AG09309 (cell line): ENCODE measurements at regions not wholly inside any gene's neighbourhood (a gene's known extent, or its start where the extent isn't known, plus 50 kb on each side); places are given as distances from the start of the nearest gene placed in this dataset.

Experiments
- DNase-seq: peaks from one replicate; pipeline ENCODE4 v3.0.0-alpha.2; 2010; ENCODE audit warnings: low read depth
- H3K4me3 ChIP-seq: 2 replicates; pipeline ENCODE4 v1.5.1; 2011; ENCODE audit warnings: mild to moderate bottlenecking, low read depth, low read length, moderate library complexity; ENCODE audit not compliant: control insufficient read depth
- TF ChIP-seq, protein P1 (sequence below): IDR thresholded peaks from 2 replicates; pipeline ENCODE4 v1.5.1; 2011; ENCODE audit warnings: mild to moderate bottlenecking, low read depth, low read length, inconsistent platforms; ENCODE audit not compliant: insufficient read depth, control insufficient read depth; ENCODE audit errors: missing control alignments

DNA sequence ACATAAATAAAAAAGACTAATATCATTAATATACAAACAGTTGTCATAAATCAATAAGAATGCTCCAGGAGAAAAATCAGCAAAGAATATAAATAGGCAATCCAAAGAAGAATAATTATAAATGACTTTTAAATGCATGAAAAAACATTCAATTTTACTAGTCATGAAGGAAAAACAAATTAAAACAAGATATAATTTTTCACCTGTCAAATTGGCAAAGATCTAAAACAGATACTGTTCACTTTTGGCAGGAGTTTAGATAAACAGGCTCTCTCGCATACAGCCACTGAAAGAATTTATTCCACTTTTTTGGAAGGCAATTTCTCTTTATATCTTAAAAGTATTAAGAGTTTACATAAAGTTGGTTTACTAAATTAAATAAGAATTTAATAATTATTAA is 176.8 kb upstream of the SETBP1 start:
- H3K4me3 ChIP-seq = no peak overlapping the region
- TF ChIP-seq, protein P1, sequence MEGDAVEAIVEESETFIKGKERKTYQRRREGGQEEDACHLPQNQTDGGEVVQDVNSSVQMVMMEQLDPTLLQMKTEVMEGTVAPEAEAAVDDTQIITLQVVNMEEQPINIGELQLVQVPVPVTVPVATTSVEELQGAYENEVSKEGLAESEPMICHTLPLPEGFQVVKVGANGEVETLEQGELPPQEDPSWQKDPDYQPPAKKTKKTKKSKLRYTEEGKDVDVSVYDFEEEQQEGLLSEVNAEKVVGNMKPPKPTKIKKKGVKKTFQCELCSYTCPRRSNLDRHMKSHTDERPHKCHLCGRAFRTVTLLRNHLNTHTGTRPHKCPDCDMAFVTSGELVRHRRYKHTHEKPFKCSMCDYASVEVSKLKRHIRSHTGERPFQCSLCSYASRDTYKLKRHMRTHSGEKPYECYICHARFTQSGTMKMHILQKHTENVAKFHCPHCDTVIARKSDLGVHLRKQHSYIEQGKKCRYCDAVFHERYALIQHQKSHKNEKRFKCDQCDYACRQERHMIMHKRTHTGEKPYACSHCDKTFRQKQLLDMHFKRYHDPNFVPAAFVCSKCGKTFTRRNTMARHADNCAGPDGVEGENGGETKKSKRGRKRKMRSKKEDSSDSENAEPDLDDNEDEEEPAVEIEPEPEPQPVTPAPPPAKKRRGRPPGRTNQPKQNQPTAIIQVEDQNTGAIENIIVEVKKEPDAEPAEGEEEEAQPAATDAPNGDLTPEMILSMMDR = no peak
- no peak for DNase-seq

DNA sequence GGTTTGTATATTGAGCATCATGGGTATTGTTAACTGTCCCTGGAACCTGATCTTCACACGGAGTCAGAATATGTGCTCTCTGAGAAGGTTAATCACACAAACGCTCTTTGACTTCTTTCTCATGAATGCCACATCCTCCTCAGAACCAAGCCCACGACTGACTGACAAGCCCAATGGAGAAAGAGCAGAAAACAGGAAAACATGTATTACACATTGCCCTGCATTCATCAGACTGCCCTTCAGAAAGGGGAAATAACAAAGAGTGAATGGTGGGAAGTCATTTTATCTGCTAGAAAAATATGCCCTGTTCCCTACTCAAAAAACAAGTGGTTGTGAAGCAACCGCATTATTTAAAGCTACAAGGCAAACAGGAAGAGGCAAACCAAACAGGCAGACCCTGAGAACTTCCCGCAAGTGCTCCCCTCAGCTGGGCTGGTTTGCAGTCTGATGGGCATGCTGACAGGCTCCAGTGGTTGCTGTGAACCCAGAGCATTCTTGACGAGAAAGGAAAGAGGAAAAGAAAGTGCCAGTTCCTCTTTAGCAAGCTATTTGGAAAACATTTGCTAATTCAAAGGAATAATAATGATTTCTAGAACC is 172.9 kb upstream of the SETBP1 start:
- DNase-seq = no peak
- TF ChIP-seq, protein P1 = no peak
- no peak overlapping the region for H3K4me3 ChIP-seq

DNA sequence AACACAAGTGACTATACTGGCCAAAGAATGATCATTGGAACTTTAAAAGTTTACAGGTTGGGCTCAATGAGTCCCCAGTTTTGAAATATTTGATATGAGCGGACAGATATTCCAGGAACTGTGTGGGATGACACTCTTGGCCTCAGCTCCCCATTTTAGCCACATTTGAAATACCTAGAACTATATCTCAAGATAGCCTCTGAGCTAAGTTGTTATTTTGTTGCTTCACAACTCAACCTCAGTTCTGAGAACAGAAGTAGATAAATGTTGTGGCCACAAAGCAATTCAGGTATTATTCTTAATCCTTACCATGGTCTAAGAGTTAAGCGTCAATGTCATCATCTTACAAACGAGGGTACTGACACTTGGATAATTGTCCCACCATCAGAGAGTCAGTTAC is 172.2 kb upstream of the SETBP1 start:
- DNase-seq = no peak
- no peak overlapping the region for H3K4me3 ChIP-seq
- TF ChIP-seq, protein P1 = no peak

DNA sequence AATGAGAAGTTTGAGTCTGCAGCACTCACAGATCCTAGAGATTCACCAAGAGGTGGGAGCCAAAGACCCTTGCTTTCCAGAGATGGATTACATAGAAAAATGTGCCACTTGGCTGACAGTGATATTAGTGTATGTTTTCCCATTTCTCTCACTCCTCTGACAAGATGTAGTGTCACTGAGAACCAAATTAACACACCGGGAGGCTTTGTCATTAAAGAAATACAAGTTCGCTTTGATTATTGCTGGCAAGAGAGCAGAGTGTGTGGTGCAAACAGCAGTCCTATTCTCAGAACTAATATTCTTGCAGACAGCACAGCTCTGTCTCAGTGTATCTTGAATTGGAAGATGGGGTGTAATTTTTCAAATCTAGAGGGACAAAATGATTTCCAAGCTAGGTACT is 171.6 kb upstream of the SETBP1 start:
- DNase-seq = no peak
- TF ChIP-seq, protein P1 = no peak
- no peak overlapping the region for H3K4me3 ChIP-seq

DNA sequence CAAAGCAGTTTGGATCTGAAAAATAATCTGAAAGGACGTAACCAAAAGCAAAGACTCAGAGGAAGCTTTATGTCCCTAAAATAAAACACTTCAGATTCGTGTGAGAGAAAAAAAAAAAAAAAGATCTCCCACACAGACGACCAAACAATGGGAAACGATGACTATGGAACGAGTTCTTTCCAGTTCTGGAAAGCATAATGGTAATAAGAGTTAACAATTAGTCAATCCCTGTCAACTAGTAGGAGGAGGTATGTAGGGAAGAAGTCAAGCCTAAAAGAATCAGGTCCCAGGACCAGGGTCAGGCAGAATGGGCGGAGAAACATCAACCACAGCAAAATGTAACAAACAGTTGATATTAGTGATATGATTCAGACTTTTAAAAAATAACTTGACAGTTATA is 170.3 kb upstream of the SETBP1 start:
- DNase-seq = no peak
- H3K4me3 ChIP-seq = no peak overlapping the region
- TF ChIP-seq, protein P1 = no peak

DNA sequence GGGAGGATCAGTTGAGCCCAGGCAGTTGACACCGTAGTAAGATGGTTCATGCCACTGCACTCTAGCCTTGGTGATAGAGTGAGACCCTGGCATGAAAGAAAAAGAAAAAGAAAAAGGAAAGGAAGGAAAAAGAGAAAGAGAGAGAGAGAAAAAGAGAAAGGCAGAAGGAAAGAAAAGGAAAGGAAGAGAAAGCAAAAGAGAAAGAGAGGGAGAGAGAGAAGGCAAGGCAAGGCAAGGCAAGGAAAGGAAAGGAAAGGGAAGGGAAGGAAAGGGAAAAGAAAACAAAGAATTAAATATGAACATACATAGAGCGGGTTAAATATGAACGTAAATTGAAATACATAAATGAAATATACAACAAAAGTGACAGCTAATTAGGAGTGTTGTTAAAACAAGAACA is 167.5 kb upstream of the SETBP1 start:
- H3K4me3 ChIP-seq = no peak overlapping the region
- no peak for DNase-seq
- TF ChIP-seq, protein P1 = no peak

DNA sequence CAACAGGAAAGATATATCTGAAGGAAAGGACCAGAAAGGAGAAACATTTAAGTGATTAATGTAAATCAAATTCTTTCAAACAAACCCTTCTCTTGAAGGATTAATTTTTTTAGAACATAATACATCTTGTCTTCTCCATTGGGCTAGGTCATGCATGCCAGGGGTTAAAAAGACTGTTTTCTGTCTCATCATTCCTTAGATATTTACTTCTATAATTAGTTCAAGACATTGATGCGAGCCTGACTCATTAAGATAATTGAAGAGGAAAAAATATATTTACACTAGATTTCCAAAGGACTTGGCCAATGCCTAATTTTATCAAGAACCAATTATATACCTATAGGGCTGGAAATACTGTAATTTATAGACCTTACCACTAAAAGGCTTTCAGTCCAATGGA is 166.6 kb upstream of the SETBP1 start:
- TF ChIP-seq, protein P1 = no peak
- H3K4me3 ChIP-seq = no peak overlapping the region
- DNase-seq = no peak
